Activated T-helper 1 cell treated with anti-CD3 and anti-CD28 coated beads, Interleukin-2, amount 50 U/mL, for 16 hours (primary cell): ENCODE measurements at regions not wholly inside any gene's neighbourhood (a gene's known extent, or its start where the extent isn't known, plus 50 kb on each side); places are given as distances from the start of the nearest gene placed in this dataset.

Source experiments
- DNase-seq, 2 donors: peaks; one replicate each; pipeline ENCODE4 v3.0.0-alpha.2; 2020; ENCODE audit warnings: low read depth in 1 of 2, low spot score in 1 of 2

DNA sequence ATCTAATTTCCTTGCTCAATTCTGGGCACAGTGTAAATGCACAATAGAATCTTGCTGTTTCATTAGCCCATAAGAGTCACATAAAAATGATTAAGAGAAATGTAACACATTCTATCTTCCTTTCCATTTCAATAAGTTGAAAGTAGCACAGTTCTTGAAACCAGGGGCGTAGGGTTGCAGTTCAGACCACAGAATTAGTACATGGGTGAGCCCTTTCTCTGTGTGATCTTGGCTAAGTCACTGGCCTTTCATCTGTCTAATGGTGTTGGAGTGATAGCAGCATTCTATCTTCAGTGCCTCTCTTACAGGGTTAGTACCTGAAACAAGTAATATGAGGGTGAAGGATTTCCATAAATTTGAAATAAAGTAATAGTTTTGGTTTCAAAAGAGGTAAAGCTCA is 445.3 kb upstream of the ZNF462 start:
- no peak for DNase-seq

GRCh38 chr9:106419829-106420228 is 443.1 kb upstream of the ZNF462 start:
- DNase-seq: no peak

DNA sequence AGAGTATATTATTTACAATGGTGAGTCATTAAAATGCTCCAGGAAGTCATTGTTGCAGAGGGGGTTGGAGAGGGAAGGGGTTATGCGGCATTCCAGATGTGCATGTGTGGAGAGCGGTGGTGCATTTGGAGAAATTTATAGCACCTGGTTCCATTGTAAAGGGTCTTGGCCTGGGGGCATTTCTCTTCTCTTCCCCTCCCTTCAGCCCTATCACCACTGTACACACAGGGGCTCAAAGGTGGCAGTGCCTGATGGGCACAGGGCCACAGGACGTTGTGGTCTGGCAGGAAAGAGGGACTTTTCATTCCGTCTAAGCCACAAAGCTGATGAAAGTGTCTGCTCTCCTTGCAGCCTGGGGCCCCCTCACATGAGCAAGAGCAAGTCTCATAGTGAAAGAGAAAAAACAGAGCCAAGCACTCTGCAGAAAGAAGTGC is 442.4 kb upstream of the ZNF462 start:
- no peak for DNase-seq

DNA sequence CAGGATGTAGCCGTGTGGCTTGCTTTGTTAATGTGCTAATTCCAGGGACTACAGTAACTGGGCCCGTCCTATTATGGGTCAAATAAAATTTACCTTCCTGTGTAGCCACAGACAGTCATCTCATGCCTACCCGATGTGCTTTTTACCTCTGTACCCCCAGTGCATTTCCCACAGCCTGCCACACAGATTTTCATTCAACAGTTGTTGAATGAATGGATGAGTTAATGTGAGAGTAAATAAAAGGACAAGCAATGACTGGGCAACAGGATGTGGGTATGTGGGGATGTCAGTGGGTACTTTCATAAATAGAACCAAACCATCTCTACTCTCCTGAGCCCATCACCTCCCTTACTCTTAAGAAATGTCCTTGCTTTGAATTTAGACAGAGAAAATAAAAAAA is 441.2 kb upstream of the ZNF462 start:
- DNase-seq: no peak

GRCh38 chr9:106423575-106423974 is 439.4 kb upstream of the ZNF462 start:
- DNase-seq: no peak

DNA sequence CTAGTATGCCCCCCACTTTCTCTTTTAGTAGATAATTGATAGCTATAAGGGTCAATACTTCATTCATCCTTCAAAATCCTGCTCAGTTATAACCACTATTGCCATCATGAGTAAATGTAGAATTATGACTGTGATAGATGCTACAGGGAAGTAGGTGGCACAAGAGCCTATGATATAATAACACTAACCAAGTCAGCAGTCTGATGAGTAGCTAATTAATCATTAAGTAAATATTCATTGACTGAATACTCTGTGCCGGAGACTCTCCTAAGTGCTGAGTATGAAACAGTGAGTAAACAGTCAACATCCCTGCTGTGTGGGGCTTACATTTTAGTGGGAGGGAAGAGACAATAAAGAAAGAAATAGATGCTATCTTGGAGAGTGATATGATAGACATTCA is 430.3 kb upstream of the ZNF462 start:
- DNase-seq: no peak

DNA sequence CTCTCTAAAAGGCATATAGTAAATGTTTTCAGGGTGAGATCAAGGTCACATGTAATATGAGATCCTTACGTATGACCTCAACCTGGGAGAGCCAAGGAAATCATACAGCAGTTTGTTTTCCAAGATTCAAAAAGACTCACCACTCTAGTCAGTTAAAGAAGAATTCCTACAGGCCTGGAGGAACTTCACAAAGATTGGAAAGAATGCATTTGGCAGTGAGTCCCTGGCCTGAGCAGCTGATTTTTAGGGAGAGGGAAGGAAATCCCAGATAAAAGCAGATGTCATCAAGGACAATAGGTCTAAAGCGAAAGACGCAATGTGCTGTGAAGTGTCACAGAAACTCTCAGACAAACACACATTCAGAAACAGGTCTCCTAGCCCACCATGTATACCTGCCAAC is 424.0 kb upstream of the ZNF462 start:
- no peak for DNase-seq

- DNase-seq: no peak
Observed at GRCh38 chr9:106441283-106441682, 421.7 kb upstream of the ZNF462 start.

DNA sequence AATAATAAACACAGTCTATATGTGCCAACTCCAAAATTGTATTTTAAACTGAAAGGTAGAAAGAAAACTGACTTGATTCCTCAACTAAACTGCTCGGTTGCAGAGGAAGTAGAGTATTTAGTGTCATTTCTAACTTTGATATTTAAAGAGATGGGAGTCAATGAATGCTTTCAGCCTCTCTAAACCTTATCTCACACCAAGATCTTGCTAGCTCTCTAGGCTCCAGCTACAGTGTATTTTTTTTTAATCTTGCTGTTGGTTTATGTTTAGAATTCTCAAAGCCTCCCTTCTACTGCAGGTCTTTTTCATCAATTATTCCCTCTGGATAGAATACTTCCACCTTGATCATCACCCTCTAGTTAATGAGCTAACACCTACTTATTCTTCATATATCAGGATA is 419.4 kb upstream of the ZNF462 start:
- DNase-seq: no peak

- DNase-seq: no peak
Observed at GRCh38 chr9:106445107-106445506, 417.9 kb upstream of the ZNF462 start.

GRCh38 chr9:106449336-106449927 is 413.5 kb upstream of the ZNF462 start:
- DNase-seq: no peak

DNA sequence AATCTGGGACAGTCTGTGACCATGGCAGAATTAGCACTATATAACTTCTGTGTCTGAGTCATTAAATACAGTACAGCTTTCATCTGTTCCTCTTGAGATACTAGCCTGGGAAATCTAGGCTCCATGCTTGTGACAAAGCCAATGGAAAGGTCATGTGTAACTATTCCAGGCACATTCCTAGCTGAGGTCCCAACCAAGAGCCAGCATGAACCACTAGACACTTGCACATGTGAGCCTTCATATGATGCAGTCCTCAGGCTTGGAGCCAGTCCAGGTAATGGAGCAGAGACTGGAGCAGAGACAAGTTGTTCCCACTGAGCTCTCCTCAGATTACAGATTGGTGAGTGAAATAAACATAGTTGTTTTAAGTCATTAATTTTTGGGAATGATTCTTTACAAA is 412.4 kb upstream of the ZNF462 start:
- no peak for DNase-seq

DNA sequence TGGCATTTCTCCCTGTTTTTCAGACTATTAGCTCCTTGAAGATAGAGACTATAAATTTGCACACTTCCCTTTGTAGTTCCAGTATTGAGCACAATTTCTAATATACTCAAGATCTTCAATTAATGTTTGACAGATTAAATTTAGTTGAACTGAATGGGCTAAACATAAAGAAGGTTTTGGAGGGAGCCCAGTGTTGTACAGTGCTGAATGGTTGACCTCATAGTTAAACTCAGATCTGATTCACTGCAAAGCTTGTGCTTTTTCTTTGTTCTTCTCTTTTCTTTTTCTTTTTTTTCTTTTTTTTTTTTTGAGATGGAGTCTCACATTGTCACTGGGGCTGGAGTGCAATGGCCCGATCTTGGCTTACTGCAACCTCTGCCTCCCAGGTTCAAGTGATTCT is 411.7 kb upstream of the ZNF462 start:
- no peak for DNase-seq

DNA sequence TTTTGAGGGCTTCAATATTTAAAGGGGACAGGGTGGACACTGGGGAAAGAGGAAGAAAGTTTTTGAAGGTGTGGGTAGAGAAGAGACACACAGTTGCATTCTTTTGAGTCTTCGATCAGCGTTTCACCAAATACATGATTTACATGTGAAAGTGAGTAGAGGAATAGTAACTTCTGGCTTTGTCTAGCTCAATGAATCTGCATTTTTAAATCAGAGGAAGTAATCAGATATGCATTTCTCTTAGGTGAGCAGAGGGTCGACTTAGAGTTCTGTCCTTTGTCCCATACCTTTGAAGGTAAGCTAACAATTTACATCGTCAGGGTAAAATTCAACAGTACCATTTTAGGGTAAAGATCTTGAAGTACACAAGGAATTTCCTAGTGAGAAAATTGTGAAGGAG is 406.4 kb upstream of the ZNF462 start:
- DNase-seq: no peak

DNA sequence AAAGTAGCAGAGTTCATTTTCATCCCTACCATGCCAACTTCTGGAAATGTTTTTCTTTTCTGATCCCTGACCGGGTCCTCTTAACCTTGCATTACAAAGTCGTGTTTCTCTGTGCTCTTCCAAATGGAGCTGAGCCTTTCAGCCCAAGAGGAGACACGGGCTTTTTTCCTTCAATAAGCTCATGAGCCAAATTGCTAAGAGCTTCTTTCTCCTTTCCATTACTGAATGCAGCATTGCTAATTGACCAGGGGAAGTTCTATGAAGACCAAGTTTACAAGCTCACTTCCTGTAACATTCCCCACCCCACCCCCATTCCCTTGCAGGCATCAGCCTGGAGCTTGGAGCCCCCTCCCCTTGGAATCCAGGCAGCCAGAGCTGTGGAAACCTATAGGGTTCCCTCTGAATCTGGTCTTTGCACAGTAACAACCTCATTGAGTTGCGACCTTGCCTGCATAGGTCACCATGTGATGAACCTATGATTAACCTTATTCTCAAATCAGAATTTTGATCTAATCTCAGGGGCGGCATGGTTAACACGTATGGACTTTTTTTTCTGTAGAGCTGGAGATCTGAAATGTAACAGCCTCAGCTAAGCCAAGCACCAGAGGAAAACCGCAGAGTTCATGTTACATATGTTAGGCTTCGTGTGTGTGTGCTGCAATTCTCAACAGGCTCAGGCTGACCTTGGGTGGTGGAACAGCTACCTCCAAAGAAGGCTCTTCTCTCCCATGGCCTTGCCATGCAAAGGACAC is 395.7 kb upstream of the ZNF462 start:
- DNase-seq: no peak

GRCh38 chr9:106467865-106468164 is 395.2 kb upstream of the ZNF462 start:
- DNase-seq: no peak

DNA sequence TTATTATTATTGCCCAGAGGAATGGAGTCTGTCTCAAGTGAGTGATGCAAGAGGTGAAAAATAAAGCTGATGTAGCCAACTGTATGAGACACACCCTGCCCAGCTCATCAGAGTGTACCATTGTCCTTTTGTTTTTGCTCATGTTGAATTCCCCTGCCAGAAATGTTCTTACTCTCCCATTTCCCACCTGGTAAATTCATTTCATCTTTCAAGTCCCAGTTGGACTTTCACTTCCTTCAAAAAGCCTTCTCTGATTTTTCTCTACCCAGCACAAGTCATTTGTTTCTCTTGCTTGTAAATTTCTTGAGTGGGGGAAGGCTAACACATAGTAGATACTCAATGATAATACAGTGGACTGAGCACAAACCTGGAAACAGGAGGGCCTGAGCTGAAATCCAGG is 394.5 kb upstream of the ZNF462 start:
- DNase-seq: no peak

- no peak for DNase-seq
Observed at GRCh38 chr9:106478312-106478711, 384.7 kb upstream of the ZNF462 start.

GRCh38 chr9:106478727-106479126 is 384.2 kb upstream of the ZNF462 start:
- no peak for DNase-seq

DNA sequence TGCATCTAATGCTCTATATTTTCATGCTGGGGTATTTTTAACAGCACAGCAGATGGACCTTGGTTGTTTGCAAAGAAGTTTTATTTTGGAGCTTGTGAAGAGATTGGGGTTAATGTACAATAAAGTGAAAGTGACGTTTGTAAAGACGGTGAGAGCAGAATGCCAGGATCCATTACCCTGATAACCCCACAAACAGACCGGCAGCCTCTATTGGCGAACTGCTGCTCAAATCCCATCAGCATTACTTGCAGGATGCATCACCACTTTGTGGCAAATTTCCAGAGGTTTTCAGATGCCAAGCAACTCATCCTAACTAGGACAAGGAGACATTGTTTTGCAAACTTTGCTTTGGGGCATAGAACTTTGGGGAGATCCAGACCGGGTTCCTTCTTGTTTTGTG is 383.3 kb upstream of the ZNF462 start:
- no peak for DNase-seq

- DNase-seq: no peak
Observed at GRCh38 chr9:106481013-106481609, 381.9 kb upstream of the ZNF462 start.

DNA sequence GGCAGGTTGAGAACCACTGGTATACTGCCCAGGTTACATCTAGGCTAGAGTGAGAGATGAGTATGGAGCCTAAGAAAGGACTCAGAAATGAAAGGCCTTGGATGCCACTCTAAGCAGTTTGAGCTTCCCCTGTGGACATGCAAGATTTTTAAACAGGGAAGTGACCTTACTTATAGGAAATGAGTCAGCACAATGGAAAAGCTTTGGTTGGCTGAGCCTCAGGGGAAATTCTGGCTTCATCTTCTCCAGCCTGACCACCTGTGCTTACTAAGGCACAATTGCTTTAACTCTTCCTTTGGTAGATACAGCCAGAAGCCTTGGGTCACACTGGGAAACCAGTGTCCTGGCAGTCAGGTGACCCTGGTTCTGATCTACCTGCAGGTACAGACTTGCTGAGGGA is 380.2 kb upstream of the ZNF462 start:
- DNase-seq: no peak

DNA sequence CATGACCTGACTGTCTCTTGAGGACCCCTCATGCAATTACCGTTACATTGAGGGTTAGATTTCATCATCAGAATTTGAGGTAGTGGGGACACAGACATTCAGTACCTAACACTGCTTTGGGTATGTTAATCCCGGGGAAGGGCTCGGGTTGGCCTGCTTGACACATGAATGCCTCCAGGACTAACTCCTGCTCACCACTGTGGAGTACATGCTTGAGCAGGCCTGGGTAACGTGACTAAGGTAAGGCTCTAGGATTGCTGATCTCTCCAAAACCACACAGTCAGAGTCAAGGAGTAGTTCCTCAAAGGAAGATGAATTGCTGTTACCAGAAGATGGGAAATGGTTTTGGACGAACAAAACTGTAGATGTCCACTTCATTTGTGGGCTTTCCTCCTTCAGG is 376.3 kb upstream of the ZNF462 start:
- DNase-seq: no peak
